ENCODE measurements at regions not wholly inside any gene's neighbourhood (a gene's known extent, or its start where the extent isn't known, plus 50 kb on each side); places are given as distances from the start of the nearest gene placed in this dataset.

DNA sequence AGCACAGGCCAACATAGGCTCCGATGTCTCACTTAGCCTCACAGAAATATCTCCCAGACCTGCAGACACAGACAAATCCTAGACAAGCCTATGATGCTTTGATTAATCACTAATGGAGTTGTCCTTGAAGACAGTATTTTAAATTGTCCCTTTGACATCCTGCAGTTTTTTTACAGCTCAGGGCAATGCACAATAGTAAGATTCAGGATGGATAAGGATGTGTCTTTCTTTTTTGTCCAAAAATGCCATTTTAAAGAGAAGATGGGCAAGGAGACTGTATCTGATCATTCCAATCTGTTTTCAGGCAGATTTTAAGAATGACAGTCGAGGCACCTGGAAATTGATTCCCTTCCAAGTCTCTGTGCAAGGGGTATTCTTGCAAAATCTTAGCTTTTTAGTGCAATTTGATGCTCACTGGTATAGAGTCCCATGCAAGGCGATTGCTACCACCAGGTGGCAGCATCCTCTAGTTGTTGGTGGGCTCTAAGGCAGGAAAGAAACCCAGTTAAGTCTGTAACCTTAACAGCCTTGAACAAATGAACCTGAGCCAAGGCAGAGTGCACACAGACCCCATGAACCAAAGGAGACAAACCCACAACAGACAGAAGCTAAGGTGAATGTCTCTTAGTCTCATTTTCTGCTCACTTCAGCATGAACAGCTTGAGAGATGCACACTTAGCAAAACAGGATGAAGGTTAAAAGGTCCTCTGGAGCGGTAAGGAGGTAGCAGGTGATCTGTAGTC, 51.2 kb upstream of the MINAR1 start:
- no peak for TF ChIP-seq ZNF596 (tag by site-specific recombination; IDR thresholded peaks at IDR 0.05)
- TF ChIP-seq, protein P1, sequence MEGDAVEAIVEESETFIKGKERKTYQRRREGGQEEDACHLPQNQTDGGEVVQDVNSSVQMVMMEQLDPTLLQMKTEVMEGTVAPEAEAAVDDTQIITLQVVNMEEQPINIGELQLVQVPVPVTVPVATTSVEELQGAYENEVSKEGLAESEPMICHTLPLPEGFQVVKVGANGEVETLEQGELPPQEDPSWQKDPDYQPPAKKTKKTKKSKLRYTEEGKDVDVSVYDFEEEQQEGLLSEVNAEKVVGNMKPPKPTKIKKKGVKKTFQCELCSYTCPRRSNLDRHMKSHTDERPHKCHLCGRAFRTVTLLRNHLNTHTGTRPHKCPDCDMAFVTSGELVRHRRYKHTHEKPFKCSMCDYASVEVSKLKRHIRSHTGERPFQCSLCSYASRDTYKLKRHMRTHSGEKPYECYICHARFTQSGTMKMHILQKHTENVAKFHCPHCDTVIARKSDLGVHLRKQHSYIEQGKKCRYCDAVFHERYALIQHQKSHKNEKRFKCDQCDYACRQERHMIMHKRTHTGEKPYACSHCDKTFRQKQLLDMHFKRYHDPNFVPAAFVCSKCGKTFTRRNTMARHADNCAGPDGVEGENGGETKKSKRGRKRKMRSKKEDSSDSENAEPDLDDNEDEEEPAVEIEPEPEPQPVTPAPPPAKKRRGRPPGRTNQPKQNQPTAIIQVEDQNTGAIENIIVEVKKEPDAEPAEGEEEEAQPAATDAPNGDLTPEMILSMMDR (tag by site-specific recombination; IDR thresholded peaks at IDR 0.05): peak; percentile 47
- TF ChIP-seq ZEB2 (tag by site-specific recombination; IDR thresholded peaks at IDR 0.05): no peak
- no peak for TF ChIP-seq ZBTB6 (tag by site-specific recombination; IDR thresholded peaks at IDR 0.05)
- no peak for TF ChIP-seq PRDM10 (tag by site-specific recombination; IDR thresholded peaks at IDR 0.05)

Measured in HEK293 (cell line).